Natural killer cell (primary cell): ENCODE measurements at regions not wholly inside any gene's neighbourhood (a gene's known extent, or its start where the extent isn't known, plus 50 kb on each side); places are given as distances from the start of the nearest gene placed in this dataset.

Source experiments
- ATAC-seq, 3 donors: fragments of 150-1000 bp in 2 of 3; fragments of 200-7000 bp in 1 of 3; cut with Tn5 transposase; 1 replicate in 1 of 3; 2 replicates in 2 of 3; pipeline ENCODE4 v1.10.0; 2021; ENCODE audit warnings: mild to moderate bottlenecking in 2 of 3, moderate library complexity in 2 of 3
- DNase-seq, 2 donors: peaks; one replicate each; pipeline versions ENCODE4 v3.0.0 to v3.0.0-alpha.2; 2013 to 2021; ENCODE audit warnings: mixed read lengths in 1 of 2
- H3K27ac ChIP-seq: one replicate; pipeline ENCODE4 v1.5.1; 2013; ENCODE audit warnings: mild to moderate bottlenecking, low read length
- H3K27me3 ChIP-seq: one replicate; pipeline ENCODE4 v1.6.1; 2013; ENCODE audit warnings: low read length; ENCODE audit not compliant: control insufficient read depth, insufficient read depth
- H3K36me3 ChIP-seq: one replicate; pipeline ENCODE4 v1.6.1; 2013; ENCODE audit warnings: low read length; ENCODE audit not compliant: control insufficient read depth, insufficient read depth
- H3K4me1 ChIP-seq: one replicate; pipeline ENCODE4 v1.6.1; 2013; ENCODE audit warnings: low read length; ENCODE audit not compliant: control insufficient read depth, insufficient read depth
- H3K4me3 ChIP-seq: one replicate; pipeline ENCODE4 v1.5.1; 2013; ENCODE audit warnings: low read length
- H3K9me3 ChIP-seq: one replicate; pipeline ENCODE4 v1.6.1; 2013; ENCODE audit warnings: low read length; ENCODE audit not compliant: control insufficient read depth, insufficient read depth
- H3K27ac Mint-ChIP-seq, 2 donors: one replicate each; pipeline ENCODE4 v1.8.0; 2022; ENCODE audit warnings: mild to moderate bottlenecking in 2 of 2, mixed read lengths in 2 of 2, moderate library complexity in 1 of 2
- H3K27me3 Mint-ChIP-seq, 2 donors: one replicate each; pipeline ENCODE4 v1.8.0; 2022; ENCODE audit warnings: low read depth in 2 of 2, mixed read lengths in 2 of 2
- H3K36me3 Mint-ChIP-seq: one replicate; pipeline ENCODE4 v1.8.0; 2022; ENCODE audit warnings: mixed read lengths
- H3K4me1 Mint-ChIP-seq, 2 donors: one replicate each; pipeline ENCODE4 v1.8.0; 2022; ENCODE audit warnings: mixed read lengths in 2 of 2
- H3K4me3 Mint-ChIP-seq: one replicate; pipeline ENCODE4 v1.8.0; 2022; ENCODE audit warnings: mild to moderate bottlenecking, moderate library complexity, mixed read lengths
- H3K9me3 Mint-ChIP-seq, 2 donors: one replicate each; pipeline ENCODE4 v1.8.0; 2022; ENCODE audit warnings: mixed read lengths in 2 of 2
- CTCF ChIP-seq: fragments of 200-600 bp; IDR thresholded peaks from one replicate; pipeline ENCODE4 v1.8.0; 2022; ENCODE audit warnings: antibody characterized with exemption
- WGBS: methylation state at CpG from one replicate; pipeline ENCODE4 v1.1.7; 2013; ENCODE audit warnings: missing lambda C conversion rate; ENCODE audit not compliant: insufficient coverage; 5-methylcytosine and 5-hydroxymethylcytosine counted together
- intact Hi-C: fragments of 100-400 bp; cut with micrococcal nuclease; formaldehyde crosslinking; loops from one replicate; pipeline ENCODE4 v1.14.2; 2022

- no peak for DNase-seq
- H3K4me1 Mint-ChIP-seq, result no peaks in the 10 kb centered on the region
- peaks cover 21 to 26% of the 10 kb centered on the region in 2 donors for H3K9me3 Mint-ChIP-seq
- 88% methylated on average over 5 of the region's 5 CpGs for WGBS
- peaks cover 7% of the 10 kb centered on the region for H3K36me3 Mint-ChIP-seq
- Histone ChIP-seq H3K4me3 (no peak overlapping the region), H3K27me3 (no peaks in the 10 kb centered on the region), H3K9me3 (peaks cover 7% of the 10 kb centered on the region), H3K27ac (no peak overlapping the region), H3K36me3 (no peaks in the 10 kb centered on the region), H3K4me1 (no peaks in the 10 kb centered on the region)
- intact Hi-C loops, result no loop called here
- no peak overlapping the region for H3K4me3 Mint-ChIP-seq
- no peak overlapping the region for H3K27ac Mint-ChIP-seq
- H3K27me3 Mint-ChIP-seq, result no peaks in the 10 kb centered on the region
- TF ChIP-seq CTCF, result no peak
- no peak for ATAC-seq
These were observed 602.6 kb upstream of the HS3ST5 start for GRCh38 chr6:114945392-114945791.

GRCh38 chr6:114941078-114941477 lies 598.3 kb upstream of the HS3ST5 start:
- Mint-ChIP-seq H3K27ac (no peak overlapping the region), H3K36me3 (peaks cover 10% of the 10 kb centered on the region), H3K4me3 (no peak overlapping the region), H3K27me3 (no peaks in the 10 kb centered on the region), H3K9me3 (peaks cover 17 to 19% of the 10 kb centered on the region in 2 donors), H3K4me1 (no peaks in the 10 kb centered on the region)
- Histone ChIP-seq H3K4me3 (no peak overlapping the region), H3K36me3 (no peaks in the 10 kb centered on the region), H3K9me3 (peaks cover 7% of the 10 kb centered on the region), H3K27me3 (no peaks in the 10 kb centered on the region), H3K27ac (no peak overlapping the region), H3K4me1 (no peaks in the 10 kb centered on the region)
- TF ChIP-seq CTCF, result no peak
- intact Hi-C loops, result no loop called here
- ATAC-seq, result no peak
- no peak for DNase-seq

- intact Hi-C loops, result no loop called here
- no CpG with 5 or more reads among the region's 1 CpG for WGBS
- Mint-ChIP-seq H3K27ac (no peak overlapping the region), H3K36me3 (peaks cover 15% of the 10 kb centered on the region), H3K4me1 (no peaks in the 10 kb centered on the region), H3K27me3 (no peaks in the 10 kb centered on the region), H3K4me3 (no peak overlapping the region), H3K9me3 (peaks cover 20 to 21% of the 10 kb centered on the region in 2 donors)
- Histone ChIP-seq H3K27me3 (no peaks in the 10 kb centered on the region), H3K9me3 (no peaks in the 10 kb centered on the region), H3K4me1 (no peaks in the 10 kb centered on the region), H3K36me3 (no peaks in the 10 kb centered on the region), H3K27ac (no peak overlapping the region), H3K4me3 (no peak overlapping the region)
- DNase-seq (no peak), ATAC-seq (no peak)
- no peak for TF ChIP-seq CTCF
These were observed 597.4 kb upstream of the HS3ST5 start for GRCh38 chr6:114940181-114940580.

GRCh38 chr6:114939630-114940029 lies 596.8 kb upstream of the HS3ST5 start:
- no peaks in the 10 kb centered on the region for H3K4me1 ChIP-seq
- H3K4me1 Mint-ChIP-seq, result no peaks in the 10 kb centered on the region
- no peak overlapping the region for H3K4me3 Mint-ChIP-seq
- no peaks in the 10 kb centered on the region for H3K36me3 ChIP-seq
- intact Hi-C loops, result no loop called here
- no peaks in the 10 kb centered on the region for H3K27me3 Mint-ChIP-seq
- no peaks in the 10 kb centered on the region for H3K27me3 ChIP-seq
- H3K36me3 Mint-ChIP-seq, result peaks cover 12% of the 10 kb centered on the region
- no peak for TF ChIP-seq CTCF
- no peak overlapping the region for H3K27ac ChIP-seq
- H3K9me3 Mint-ChIP-seq, result peaks cover 18 to 19% of the 10 kb centered on the region in 2 donors
- H3K9me3 ChIP-seq, result no peaks in the 10 kb centered on the region
- WGBS, result 82% methylated on average over 2 of the region's 2 CpGs
- ATAC-seq (no peak), DNase-seq (no peak)
- H3K27ac Mint-ChIP-seq, result no peak overlapping the region
- no peak overlapping the region for H3K4me3 ChIP-seq
